KBM-7 (cell line): ENCODE measurements at regions not wholly inside any gene's neighbourhood (a gene's known extent, or its start where the extent isn't known, plus 50 kb on each side); places are given as distances from the start of the nearest gene placed in this dataset.
A peak's percentile ranks its signal among the peaks of the same experiment; 100 is the strongest.
"Not testable (repeated sequence)": the region's sequence is repeated elsewhere in the genome, so short reads cannot be mapped to it uniquely, and the experiment has no call there.

Source experiments
- DNase-seq: peaks from one replicate; pipeline ENCODE4 v3.0.0-alpha.2; 2015
- in situ Hi-C: fragments of 300-500 bp; cut with MboI; formaldehyde crosslinking; loops from 2 replicates; pipeline ENCODE4 v1.14.3; 2020; ENCODE audit warnings: low sequenced_read_pairs, low pct_unique_long_range_greater_than_20kb, mixed read lengths

DNA sequence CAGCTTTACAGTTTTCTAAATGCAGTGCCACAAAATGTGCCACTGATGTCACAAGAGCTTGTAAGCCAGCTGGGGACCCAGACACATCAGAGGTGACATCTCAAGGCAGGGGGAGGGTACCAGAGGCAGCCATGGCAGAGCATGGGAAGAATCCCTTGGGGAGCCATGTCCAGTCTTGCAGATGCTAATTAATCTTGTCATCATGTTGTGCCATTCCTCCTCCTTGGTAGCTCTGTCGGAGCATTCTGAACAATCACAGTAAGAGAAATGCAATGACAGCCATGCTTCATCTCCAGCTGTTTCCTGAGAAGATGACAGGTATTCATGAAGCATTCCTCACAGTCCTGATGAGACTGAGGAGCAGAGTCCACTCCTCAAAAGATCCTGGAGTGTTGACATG lies 287.9 kb downstream of the RPAP3 start:
- no peak for DNase-seq
- in situ Hi-C loops = no loop called here

GRCh38 chr12:47417121-47417520 lies 288.7 kb downstream of the RPAP3 start:
- in situ Hi-C loops = no loop called here
- no peak for DNase-seq

DNA sequence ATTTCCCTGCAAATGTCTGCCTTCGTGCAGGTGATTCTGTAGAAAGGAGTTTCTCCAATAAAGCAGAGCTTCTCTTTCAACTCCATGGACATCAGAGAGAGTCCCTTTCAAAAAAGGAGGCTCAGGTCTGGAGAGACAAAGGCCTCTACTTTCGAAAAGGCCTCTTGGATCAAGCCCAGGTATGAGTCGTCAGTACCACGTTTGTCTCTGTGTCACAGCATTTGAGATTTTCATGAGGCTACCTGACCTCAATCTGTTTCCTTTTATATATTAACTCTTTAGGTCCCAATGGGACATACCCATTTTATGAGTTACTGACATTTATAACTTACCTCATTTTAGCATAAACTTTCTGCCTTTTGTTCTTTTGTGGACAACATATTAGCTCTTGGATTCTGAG lies 290.8 kb downstream of the RPAP3 start:
- no peak for DNase-seq
- in situ Hi-C loops = no loop called here

GRCh38 chr12:47414511-47414910 lies 291.3 kb downstream of the RPAP3 start:
- no peak for DNase-seq
- in situ Hi-C loops = no loop called here

DNA sequence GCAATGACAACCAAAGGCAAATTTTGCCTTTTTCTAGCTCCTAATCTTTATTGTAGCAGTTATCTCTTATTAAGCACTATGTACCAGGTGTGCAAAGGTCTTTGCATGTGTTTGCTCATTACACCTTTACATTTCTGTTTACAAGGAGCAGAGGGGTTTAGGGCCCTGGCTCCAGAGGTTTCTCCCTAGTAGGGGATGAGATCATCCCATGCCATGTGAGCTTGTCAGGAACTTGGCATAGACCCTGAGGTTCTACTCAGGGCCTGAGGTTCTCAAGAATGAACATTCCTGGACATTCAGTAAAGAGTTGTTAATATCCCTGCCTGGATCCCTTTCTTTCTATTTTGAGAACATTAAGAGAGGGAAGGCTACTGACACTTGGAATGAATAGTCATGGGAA lies 292.0 kb downstream of the RPAP3 start:
- in situ Hi-C loops = no loop called here
- DNase-seq = no peak

DNA sequence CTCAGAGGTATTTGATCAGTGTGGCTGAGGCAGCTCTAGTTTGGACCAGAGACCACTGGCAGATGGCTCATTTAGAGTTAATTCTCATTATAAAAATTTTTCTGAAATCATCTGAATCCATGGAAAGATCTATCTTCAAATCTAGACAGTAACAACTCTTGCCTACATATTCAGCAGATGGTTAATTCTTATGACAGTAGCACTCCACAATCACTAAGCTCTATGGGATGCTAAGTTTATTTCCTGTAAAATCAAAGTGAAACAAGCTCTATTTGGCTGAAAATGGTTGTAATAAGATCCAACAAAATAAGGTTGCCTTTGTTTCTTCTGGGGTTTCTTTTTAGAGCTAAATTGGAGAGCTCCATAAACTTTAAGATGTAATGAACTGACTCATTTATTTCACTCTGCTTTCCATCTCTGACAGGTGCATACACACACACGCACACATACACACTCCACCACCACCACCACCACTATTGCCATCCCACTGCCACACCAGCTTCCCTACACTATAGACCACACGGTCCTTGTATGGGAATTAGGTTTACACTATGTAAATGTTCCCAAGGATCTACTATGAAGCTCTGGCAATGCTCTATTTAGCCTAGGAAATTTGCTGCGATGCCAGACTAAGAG lies 293.1 kb downstream of the RPAP3 start:
- DNase-seq = no peak
- in situ Hi-C loops = no loop called here

DNA sequence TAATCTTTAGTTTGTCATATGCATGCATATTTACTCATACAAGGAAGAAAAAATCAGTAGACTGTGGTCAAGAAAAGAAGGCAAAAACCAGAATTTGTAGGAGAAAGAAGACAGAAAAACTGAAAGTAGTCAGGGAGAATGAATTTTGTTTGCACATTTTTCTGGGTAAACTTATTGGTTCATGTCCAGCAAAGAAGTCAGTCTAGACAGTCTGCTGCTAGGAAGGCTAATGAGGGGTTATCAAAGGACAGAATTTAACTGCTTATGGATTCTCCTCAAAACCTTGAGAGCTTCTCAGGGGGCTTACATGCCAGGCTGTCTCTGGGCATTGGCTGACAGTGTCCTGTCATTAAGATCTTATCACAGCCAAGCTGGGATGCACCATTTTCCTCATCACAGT lies 293.9 kb downstream of the RPAP3 start:
- in situ Hi-C loops = no loop called here

GRCh38 chr12:47410862-47411261 lies 295.0 kb downstream of the RPAP3 start:
- no peak for DNase-seq
- in situ Hi-C loops = no loop called here

More for the DNA sequence above, 293.9 kb downstream of the RPAP3 start:
- no peak for DNase-seq

GRCh38 chr12:47410383-47410782 lies 295.4 kb downstream of the RPAP3 start:
- no peak for DNase-seq
- in situ Hi-C loops = no loop called here

DNA sequence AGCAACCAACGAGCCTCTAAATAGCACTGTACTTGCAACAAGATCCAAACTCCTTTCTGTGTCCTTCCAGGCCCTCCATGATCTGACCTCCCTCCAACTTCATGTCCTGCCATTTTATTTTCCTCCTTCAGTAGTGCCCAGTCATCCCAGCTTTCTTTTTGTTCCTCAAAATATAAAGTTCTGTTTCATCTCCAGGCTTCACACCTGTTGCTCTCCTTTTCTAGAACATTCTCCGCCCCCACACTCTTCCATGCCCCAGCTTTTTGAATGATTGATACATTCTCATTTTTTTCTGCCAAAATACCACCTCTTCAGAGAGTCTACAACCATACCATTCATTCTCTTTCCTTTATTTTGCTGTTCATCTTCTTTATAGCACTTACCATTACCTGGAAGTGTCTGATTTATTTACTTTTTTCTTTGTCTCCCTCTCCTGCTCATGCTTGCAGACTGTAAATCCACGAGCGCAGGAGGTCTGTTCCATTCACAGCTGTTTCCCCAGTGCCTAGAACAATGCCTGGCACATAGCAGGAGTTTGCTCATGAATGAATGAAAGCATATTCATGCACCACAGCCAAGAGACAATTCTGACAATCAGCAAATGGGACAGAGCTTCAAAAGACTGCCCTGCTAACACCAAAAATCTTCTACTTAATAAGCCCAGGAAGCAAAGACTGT lies 296.4 kb downstream of the RPAP3 start:
- DNase-seq = no peak
- in situ Hi-C loops = no loop called here

DNA sequence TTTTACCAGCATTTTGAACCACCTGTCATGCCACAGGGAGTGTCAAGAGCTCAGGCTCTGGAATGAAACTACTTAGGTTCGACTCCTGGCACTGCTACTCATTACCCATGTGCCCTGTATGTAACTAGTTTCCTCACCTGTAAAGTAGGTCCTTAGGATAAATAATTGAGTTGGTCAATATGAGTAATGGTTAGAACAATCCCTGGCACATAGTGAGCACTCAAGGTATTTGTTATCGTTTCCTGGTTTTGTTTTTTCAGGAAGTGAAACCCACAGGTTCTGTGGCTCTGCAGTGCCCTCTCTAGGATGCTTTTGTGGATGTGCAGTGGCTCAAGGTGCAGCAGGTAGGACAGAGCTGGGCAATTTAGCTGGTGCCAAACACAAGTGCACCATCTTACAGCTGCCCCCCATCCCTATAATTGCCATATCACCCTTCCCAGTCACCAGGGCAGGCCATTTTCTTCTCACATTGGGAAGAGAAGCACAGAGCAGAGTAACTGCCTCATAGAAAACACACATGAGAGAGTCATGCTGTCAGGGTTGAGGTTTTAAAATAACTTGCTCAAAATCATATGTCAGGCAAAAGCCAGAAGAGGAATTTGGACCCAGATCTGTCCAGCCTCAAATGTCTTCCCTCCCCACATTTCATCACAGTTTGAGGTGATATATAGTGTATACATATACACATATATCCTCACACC lies 297.5 kb downstream of the RPAP3 start:
- in situ Hi-C loops = no loop called here
- peak; percentile 84 for DNase-seq

DNA sequence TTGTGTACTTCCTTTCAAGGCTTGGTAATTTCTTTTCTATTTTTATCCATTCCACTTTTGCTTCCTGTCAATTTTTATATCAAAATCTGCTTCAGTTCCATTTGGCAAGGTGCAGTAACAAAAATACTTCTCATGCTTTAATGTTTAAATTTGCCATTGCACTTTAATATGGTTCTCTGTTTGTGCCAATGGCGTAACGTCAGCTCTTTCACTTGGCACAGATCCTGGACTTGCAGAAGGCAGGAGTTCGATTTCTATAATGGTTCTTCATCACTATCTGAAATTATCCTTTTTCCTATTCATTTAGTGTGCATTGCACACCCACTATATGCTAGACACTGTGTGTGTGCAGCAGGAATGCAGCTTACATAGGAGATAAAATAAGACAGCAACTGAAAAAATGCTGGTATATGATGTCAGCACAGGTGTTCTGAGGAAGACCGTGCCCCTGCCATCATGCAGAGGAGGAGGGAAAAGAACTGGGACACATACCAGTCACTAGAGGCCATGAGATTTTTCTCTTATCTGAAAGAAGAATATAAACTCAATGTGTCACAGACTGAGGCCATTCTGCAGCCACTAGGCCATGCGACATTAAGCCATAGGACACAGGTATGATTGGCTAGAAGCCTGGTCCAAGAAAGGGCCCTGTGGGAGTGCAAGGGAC lies 298.2 kb downstream of the RPAP3 start:
- in situ Hi-C loops = no loop called here
- no peak for DNase-seq

DNA sequence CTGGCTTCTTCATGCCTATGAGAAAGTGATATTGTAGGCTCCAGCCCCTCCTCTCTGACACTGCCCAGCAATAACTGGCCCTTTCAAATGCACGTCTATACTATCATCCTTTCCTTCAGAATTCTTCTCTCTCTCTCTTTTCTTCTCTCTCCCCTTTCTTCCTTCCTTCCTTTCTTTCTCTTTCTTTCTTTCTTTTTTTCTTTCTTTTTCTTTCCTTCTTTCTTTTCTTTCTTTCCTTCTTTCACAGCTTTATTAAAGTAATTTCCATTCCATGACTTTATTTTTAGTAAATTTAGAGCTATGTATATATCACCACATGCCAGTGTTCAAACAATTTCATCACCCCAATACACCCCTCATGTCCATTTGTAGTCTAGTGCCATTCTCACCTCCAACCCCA lies 302.1 kb downstream of the RPAP3 start:
- DNase-seq = no peak
- in situ Hi-C loops = no loop called here

GRCh38 chr12:47401196-47401595 lies 304.6 kb downstream of the RPAP3 start:
- DNase-seq = peak; percentile 95
- in situ Hi-C loops = not testable (repeated sequence)

- DNase-seq = no peak
- in situ Hi-C loops = no loop called here
Measured at GRCh38 chr12:47400266-47400665, 305.6 kb downstream of the RPAP3 start.

GRCh38 chr12:47397664-47398281 lies 308.1 kb downstream of the RPAP3 start:
- in situ Hi-C loops = loop anchor here (25.0 kb wide), 1 partner anchor 185 kb away; no protein-coding TSS in a partner anchor
- peak; percentile 69 for DNase-seq

- DNase-seq = no peak
- in situ Hi-C loops = loop anchor here (25.0 kb wide), 1 partner anchor 185 kb away; no protein-coding TSS in a partner anchor
Measured at GRCh38 chr12:47396902-47397663, 308.7 kb downstream of the RPAP3 start.

- in situ Hi-C loops = loop anchor here (25.0 kb wide), 1 partner anchor 182 kb away; no protein-coding TSS in a partner anchor
- DNase-seq = no peak
Measured at GRCh38 chr12:47394070-47394469, 311.8 kb downstream of the RPAP3 start.

DNA sequence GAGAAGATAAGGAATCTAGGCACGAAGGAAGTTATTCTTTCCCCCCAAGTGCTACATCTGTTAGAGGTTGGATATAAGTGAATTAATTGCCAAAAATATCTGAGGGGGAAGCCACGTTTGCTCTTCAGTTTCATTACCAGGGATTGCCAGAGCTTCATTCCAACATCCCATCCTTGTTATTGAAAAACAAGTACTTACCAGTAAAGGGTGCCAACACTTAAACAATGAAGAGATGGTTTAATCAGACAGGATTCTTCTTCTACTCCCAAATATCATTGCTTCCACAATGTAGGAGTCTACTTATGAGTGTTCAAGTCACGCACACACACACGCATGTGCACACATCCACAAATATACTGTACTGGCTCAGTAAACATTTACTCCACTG lies 312.4 kb downstream of the RPAP3 start:
- no peak for DNase-seq
- in situ Hi-C loops = loop anchor here (25.0 kb wide), 1 partner anchor 181 kb away; no protein-coding TSS in a partner anchor
